Lung microvascular endothelial cell (primary cell): ENCODE measurements at regions not wholly inside any gene's neighbourhood (a gene's known extent, or its start where the extent isn't known, plus 50 kb on each side); places are given as distances from the start of the nearest gene placed in this dataset.

ENCODE experiments used
- DNase-seq, 2 donors: peaks; one replicate each; pipeline versions ENCODE4 v3.0.0 to v3.0.0-alpha.2; 2010; ENCODE audit warnings: low read depth in 2 of 2

DNA sequence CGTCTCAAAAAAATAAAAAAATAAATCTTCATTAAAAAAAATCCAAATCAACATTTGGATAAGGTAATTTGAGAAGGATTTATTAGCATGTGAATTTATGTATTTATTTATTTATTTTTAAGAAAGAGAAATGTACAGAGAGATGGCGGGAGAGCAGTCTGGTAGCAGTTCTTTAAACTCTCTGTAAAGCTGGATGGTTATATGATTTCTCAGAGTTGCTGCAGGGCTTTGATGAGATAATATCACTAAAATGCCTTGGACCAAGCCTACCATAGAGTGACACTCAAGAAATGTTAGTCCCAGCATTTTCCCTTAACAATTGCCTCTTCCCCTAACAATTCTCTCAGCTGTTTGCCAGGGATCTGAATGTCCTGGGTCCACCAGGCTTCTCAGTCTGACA, 103.4 kb upstream of the LNX1 start:
- DNase-seq: no peak

DNA sequence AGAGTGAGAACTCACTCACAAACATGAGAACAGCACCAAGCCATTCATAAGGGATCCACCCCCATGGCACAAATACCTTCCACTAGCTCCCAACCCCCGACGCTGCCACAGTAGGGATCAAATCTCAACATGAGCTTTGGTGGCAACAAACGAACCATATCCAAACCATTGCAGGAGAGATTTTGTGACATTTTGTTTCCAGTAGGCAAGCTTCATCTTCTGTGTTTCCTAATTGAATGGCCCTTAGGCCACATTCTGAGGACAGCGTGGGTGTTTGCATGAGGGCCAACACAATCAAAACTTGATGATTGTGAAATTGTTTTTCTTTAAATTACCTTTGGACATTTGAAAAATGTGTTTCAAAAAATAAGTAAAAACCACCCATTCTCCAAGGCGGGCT, 102.6 kb upstream of the LNX1 start:
- DNase-seq: no peak

DNA sequence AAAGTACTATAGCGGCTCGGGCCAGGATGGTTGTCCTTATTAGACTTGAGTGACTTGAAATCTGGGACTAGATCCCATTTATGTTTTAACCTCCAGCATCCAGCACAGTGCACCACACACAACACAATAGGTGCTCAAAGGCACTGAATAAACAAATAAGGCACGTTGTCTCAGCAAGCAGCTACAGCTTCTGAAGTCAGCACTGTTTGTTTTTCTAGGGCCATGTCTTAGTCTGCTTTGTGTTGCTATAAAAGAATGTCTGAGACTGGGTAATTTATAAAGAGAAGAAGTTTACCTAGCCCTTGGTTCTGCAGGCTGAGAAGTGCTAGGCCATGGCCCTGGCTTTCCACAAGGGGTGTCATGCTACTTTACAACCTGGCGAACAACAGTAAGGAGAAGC, 102.1 kb upstream of the LNX1 start:
- no peak for DNase-seq

DNA sequence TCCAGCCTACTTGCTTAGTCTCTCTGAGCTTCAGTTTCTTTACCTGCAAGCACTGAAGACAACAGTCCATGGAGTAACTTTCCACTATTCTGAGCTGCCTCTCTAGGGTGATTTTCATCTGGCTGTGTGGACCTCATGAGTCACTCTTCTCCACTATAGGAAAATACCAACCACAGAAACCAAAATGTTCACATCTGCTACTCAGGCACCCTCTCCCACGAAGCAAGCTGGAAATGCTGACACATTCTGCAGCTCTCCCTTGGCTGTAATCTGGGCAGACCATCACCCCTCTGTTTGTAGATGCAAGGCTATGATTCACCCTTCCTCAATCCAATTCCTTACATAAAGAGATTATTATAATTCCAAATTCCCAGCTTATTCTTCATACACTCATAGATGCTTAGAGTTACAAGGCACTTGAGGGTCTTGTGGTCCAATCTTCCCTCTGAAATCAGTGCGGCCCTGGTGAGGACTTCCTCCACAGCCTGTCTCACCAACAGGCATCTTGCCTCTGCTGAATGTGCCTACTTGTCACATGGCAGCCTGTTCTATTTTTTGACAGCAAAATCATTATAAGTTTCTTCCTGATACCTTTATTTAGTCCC, 97.0 kb upstream of the LNX1 start:
- peak; percentile 25 to 92 for DNase-seq

DNA sequence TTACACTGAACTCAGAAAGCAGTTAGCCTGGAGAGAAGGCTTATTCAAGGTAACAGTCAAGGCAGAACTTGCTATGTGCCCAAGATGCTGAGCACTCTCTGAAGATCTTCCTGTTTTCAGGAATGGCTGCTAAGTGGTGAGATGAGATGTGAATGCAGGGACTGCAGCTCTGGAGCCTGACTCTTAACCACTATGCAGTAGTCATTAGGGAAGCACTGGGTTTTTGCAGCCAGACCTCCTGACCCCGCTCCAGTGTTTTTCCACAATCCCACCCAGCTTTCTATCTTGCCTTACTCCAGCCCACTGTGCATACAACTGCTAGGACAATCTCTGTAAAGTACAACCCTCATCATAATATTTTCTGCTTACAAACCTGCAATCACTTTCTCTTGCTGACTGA, 95.2 kb upstream of the LNX1 start:
- no peak for DNase-seq

DNA sequence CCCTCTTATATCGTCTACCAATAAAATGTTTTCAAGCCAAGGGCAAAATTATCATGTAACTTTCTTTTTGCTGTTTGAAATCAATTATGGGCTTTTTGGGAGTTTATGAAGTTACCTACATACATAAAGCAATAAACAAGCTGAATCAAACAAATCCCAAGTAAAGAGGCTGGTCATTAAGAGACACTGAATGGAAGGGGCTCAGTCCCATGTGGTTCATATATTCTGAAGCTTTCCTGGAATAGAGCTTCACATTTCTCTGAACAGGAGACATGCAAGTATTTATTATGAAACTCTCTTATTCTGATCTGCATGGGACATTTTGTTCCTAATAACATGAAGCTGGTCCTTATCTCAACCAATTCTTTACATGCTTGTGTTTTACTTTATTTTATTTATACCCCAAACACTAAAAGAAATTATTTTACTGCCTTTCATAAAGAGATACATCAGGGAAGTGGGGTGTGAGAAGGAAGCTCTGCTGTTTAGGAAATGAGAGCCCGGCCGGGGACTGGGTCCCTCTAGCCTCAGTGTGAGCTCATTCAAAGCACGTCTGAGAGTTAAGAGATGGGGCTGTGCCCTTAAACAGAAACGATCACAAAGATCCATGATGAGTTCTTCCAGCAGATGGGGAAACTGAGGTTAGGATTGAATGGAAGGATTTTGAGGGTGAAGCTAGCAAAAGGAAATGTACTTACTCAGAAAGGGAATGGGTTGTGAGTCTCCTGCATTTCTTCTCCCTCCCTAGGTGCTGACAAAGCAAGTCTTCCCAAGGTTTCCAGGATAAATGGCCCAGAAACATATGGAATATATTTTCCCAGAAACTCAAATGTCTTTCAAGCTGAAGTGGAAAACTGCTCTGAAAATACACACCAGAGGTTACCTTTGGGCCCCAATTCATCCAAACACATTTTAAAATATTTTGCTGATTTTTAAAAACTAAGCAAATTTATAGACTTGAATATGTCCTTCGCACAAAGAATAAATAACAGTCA, 93.1 kb upstream of the LNX1 start:
- DNase-seq: no peak

DNA sequence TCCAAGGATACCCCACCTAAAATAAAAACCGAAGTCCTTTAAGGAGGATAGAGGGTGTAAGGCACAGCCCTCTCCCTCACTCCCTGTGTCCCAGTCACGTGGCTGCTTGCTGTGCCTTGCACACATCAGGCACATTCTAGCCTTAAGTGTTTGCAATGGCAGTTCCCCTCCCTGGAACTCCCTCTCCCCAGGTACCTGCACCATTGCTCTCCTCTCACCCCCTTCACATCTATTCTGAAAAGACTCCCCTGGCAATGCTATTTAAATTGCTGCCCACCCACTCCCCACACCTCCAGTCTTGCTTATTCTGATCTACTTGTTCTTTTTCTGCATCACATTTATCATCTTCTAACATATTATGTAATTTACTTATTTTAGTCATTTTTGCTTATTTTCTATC, 91.6 kb upstream of the LNX1 start:
- no peak for DNase-seq

DNA sequence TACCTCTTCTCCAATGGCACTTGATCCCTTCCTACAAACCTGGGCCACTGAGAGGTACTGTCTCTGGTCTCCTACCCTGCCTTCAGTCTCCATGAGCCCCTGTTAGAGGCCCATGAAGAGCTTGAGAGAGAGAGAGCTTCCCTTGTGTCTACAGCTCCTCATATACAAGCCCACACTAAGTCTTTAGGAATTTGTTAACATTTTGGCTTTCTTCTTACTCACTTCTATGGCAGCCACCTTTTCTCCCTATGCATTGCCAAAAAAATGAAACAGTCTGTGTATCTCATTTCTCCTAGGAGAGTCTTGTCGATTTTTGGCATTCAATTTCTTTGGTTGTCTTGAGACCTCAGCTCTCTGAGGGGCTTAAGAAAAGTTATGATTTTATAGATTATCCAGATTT, 90.9 kb upstream of the LNX1 start:
- DNase-seq: no peak

DNA sequence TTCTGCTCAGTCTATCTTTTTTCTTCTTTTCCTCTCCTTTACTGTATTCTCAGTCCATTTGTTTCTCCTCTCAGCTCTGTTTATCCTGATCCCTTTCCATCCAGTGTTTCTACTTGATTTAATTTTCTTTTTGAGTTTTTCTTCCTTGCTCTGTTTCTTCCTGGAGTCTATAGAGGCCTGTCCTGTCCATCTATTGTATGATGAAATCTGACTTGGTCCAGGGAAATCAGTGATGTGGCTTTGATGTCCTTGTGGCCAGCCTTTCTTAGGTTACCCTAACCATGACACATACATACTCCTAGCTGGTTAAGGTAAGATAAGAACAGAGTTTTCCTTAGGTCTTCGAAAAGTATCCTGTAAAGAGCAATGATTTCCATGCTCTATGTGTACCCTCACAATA, 89.3 kb upstream of the LNX1 start:
- DNase-seq: no peak

DNA sequence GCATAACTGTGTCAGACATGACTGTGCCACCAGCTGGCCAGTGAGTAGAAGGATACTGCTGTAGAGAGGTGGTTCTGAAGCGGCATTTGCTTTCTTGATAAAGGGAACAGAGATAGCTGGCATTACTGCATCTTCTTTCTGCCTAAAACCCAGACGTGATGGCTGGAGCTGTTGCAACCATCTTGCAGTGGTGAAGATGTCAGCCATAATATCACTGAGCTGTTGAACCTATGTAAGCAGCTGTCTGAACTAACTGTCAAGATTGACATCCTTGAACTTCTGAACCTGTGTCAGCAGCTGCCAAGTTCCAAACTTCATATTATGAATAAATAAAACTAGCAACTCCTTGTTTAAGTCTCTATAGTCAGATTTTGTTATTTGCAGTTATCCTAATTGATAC, 88.9 kb upstream of the LNX1 start:
- DNase-seq: no peak

DNA sequence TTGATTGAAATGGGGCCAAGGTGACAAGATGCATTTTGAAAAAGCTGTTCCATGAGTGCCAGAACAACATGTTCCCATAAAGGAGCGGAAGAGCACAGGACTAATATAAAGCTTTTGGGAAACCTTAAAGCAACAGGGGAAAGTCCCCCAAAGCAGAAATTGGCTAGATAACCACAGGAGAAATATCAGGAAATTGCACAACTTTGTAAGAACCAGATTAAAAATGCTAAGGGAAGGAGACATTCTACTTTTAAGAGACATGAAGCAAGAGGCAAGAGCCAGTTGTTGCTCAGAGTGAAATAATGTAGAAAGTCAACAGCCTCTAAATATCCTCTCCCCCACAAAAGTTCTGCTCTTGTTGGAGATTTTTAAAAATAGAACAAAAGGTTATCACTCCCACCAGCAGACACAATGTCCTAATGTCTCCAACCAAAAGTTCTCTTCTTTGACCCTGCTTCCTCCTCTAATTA, 85.2 kb upstream of the LNX1 start:
- peak; percentile 5 to 26 for DNase-seq

DNA sequence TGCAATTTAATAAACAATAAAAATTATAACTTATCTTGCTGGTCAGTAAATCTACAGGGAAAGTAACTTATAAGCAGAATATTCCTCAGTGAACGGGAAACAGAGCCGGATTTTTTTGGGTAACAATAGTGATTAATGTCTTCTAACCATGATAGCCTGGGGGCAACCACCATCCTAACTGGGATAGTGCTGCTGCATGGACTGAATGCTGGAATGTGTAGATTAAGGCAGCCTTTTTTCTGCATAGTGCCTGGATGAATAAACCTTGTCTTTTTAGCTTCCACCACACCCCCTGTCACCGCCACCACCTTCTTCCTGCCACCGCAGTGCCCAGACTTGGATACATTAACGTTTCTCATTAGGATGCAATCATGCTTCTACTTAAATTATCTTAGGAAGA, 83.6 kb upstream of the LNX1 start:
- DNase-seq: no peak

DNA sequence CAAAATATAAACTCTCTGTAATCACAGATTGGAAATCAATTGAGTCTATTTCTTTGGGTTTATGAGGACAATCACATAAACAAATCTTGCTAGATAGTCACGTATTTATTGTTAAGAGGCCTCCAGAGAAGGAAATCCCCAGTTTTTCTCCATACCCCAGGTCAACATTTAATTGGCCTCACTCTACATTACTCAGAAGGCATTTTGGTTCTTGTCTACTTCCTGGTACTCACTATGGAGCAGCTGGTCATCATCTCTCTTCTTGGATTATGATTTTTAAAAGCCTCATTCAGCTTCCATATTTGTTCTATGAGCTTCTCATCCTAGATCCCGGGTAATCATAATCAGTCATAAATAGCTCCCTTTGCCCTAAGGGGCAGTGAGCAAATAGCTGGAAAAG, 81.6 kb upstream of the LNX1 start:
- DNase-seq: no peak

DNA sequence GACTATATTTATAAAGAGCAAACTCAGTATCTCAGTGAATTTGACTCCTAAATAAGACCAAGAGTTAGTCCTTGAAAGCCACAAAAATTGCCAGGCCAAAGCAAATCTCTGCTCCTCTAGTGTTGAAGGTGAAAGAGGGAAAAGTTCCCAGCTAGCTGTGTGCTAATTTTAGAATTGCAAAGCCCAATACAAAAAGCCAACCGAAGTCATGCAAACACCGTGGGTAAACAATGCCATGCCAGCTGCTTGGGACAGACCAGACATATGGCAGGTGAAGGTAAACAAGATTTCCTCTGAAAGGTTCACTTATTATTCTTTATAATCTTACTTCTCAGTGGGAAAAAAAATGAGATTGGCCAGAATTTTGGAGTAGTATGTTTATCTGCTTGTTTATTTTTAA, 80.5 kb upstream of the LNX1 start:
- DNase-seq: no peak

DNA sequence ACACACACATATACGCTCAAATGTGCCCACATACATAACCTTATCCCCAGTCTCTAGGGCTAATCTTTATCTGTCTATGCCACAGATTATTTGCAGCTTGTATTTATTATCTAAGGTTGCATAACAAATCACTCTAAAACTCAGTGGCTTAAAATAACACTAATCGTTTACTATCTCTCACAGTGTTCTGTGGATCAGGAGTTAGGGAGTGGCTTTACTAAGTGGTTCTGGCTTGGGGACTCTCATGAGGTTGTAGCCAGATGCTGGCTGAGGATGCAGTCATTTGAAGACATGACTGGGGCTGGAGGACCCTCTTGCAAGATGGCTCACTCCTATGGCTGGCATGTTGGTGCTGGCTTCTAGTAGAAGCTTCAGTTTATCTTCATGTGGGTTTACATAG, 68.5 kb upstream of the LNX1 start:
- DNase-seq: no peak

DNA sequence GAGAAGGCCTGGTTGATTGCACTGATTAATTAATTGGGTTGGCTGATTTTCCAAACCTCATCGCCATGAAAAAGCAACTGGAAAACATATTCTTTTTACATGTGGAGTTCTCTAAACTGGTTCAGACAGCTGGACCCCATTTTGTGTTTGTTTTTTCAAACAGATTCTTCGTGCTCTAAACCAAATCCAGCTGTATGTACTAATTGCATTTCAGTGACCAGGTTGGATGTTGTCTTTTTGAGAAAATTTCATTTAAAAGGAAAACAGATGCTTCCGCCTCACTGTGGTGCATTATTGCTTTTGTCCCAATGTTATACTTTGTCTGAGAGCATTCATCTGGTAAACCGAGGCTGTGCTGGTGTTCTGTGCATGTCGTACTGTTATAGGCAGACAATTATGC, 67.8 kb upstream of the LNX1 start:
- no peak for DNase-seq

DNA sequence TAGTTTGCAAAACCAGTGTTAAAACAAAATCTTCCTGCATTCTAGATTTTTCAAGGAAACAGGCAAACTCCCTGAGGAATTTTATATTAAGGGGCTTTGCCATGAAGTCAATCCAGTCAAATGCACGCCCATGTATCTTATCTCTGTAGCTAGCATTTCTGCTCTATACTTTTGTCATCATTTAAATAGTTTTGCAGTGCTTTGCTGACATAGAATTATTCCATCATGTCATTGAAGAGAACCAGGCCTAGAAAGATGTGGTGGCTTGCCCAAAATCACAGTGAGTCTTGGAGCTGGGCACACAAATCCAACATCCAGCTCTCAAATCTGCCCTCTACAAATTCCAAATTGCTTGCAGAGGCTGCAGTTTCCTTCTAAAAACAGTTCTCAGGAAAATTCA, 66.7 kb upstream of the LNX1 start:
- no peak for DNase-seq

DNA sequence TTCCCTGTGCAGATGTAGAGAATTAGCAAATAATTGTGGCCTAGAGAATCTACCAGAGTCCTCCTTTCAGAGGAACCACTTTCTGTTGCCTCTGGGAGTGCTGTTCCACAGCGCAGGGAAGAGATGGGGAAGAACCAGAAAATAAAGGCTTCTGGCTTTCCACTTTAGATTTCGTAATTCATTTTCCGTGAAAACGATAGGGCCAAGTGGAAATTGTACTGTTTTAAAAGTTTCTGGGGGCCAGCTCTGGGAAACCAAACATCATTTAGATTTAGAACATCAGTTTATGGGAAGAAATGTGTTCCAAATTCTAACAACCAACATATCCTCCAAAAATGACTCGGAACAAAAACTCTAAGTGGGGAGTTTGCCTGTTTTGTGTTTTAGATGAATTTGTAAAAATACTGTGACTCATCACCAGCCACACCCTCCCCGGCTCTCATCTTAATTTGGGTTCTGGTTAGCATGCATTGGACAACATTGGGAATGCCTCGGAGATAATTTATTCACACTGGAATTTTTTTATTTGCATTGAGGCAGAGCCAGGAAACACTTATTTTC, 65.2 kb upstream of the LNX1 start:
- DNase-seq: peak in 1 of 2 donors; percentile 57

DNA sequence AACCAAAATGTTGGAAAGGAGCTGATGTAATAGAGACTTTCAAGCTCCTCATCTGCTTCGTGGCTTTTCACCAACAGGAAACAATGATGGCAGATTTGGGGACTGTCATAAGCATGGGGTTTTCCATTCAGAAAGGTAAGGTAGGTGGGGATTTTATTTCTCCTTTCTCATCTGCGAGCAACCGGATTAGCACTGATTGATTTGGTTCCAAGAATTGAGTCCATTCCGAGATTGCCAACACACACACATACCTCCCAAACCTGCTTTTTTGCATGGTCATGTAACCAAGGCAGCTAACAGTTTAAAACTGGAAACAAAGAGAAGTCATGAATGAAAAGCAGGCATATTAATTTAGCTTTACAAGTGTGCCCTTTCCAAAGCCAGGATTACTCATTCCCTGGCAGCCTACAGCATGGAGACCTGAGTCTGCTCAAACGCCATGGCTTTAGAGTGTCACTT, 63.0 kb upstream of the LNX1 start:
- peak in 1 of 2 donors; percentile 82 for DNase-seq

DNA sequence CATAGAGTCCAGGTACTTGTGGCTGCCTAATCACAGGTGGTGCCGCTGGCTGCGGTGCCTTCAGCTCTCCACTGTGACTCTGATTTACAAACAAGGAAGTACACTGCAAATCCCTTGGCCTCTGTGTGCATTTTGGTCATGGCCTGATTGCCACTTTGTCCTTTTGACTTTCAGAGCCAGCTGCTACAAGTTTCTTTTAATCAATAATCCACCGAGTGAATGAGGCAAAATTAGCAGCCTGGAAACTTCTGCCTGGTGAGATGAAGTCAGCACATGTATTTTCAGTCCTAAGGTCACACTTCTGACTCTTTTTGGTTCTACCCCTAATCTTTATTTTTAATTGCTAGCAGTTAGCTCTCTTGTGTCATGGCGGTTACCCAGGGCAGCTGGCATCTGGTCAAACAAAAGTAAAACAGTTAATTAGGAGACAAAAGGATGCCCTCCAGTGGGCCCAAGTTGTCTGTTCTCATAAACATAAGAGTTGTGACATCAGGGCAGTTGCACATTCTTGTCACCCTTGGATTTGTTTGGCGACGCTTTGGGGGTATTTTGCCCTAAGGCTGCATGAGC, 62.3 kb upstream of the LNX1 start:
- peak; percentile 7 to 56 for DNase-seq

DNA sequence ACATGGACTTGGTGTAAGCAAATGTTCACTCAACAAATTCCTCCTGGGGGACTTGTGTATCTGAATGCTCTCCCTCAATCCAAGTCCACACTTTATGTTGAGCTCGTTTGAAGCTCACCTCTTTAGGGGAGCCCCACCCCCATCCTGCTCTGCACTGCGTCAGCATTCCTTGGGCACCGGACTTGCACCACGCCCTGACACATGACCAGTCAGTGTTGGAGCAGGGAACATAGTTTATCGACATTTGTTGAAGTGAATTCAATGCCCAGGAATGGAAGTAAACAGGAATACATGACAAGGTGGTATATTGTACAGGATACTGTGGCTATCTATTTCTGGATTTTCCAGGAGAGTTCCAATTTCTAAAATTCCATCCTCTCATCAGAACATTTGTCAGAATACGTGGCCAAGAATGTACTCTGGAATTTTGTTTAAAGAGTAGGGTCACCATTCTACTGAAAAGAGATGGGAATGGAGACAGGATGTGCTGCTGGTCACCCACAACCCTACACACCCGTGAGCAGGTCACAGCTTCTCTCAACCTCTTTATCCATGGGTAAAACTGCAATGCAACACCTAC, 60.0 kb upstream of the LNX1 start:
- DNase-seq: peak in 1 of 2 donors; percentile 95

DNA sequence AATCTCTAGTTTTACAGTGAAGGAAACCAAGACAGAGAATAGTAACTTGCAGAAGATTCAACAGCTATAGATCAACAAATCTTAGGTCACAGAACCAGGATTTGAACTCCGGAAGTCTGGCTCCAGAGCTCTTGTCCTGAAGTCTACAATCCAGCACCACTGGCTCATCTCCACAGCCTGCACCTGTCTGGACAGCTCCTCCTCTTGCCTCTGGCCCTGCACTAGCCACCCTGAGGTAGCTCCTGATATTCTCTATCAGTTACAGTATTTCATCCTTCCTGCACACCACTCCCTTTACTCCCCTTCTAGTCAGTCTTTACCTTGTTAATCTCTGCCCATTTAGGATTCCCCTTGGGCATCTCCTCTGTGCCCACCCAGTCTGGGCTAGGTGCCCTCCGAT, 58.1 kb upstream of the LNX1 start:
- no peak for DNase-seq
